HepG2 (cell line): ENCODE measurements at regions not wholly inside any gene's neighbourhood (a gene's known extent, or its start where the extent isn't known, plus 50 kb on each side); places are given as distances from the start of the nearest gene placed in this dataset.

Experiments used
- ATAC-seq: fragments of 200-7000 bp; cut with Tn5 transposase; 3 replicates; pipeline ENCODE4 v1.9.1; 2020; ENCODE audit warnings: mild to moderate bottlenecking, moderate library complexity
- BruUV-seq: library from RNA; stranded (reverse); fragments of 400-500 nt; replicated peaks from 2 replicates; lab custom pipeline; 2021; lab: Mats Ljungman, UMichigan
- CTCF ChIA-PET: fragments of 300-600 bp; formaldehyde crosslinking; extraction: SDS; loops from one replicate; lab custom pipeline; 2021; ENCODE audit warnings: low total read pairs, inconsistent platforms, low intra/inter-chr PET ratio; lab: Yijun Ruan, JAX
- POLR2A ChIA-PET: fragments of 350-600 bp; sonication (Branson Sonifier 250); formaldehyde crosslinking; loops from one replicate; lab custom pipeline; 2020; ENCODE audit warnings: antibody characterized with exemption, inconsistent platforms; lab: Yijun Ruan, JAX
- DNase-seq: peaks from one replicate; pipeline ENCODE4 v3.0.0-alpha.2; 2015; ENCODE audit warnings: low spot score
- FAIRE-seq: peaks from 3 replicates; lab custom pipeline; 2011; peaks lifted over from hg19 to GRCh38; lab: Jason Lieb, UNC
- H2AFZ ChIP-seq: one replicate; pipeline ENCODE4 v1.6.1; 2011; ENCODE audit warnings: low read length, inconsistent platforms
- H3K27ac ChIP-seq: fragments of 300-600 bp; 3 replicates; pipeline ENCODE4 v1.8.0; 2011; ENCODE audit warnings: mixed run types, mild to moderate bottlenecking, mixed read lengths, low read length, inconsistent platforms; ENCODE audit not compliant: insufficient read depth; ENCODE audit errors: extremely low read length
- H3K27me3 ChIP-seq, 2 experiments: fragments of 200-600 bp in 1 of 2; 2 replicates in 1 of 2; 3 replicates in 1 of 2; pipeline versions ENCODE4 v1.6.0 to v1.8.0; 2011; ENCODE audit warnings: low read length in 2 of 2, mild to moderate bottlenecking in 2 of 2, moderate library complexity in 2 of 2, inconsistent platforms in 1 of 2; ENCODE audit not compliant: insufficient read depth in 2 of 2, control insufficient read depth in 1 of 2
- H3K36me3 ChIP-seq, 2 experiments: fragments of 200-600 bp in 1 of 2; replicated peaks in 1 of 2; 2 replicates in 1 of 2; 3 replicates in 1 of 2; pipeline versions ENCODE4 v1.5.1 to v1.8.0; 2011; ENCODE audit warnings: low read length in 2 of 2, inconsistent platforms in 1 of 2; ENCODE audit not compliant: insufficient read depth in 2 of 2, control insufficient read depth in 1 of 2
- H3K4me1 ChIP-seq: 2 replicates; pipeline ENCODE4 v1.5.1; 2012; ENCODE audit warnings: low read length, inconsistent platforms; ENCODE audit not compliant: insufficient read depth
- H3K4me2 ChIP-seq: 2 replicates; pipeline ENCODE4 v1.6.0; 2011; ENCODE audit warnings: low read depth, low read length, inconsistent platforms
- H3K4me3 ChIP-seq, 3 experiments: fragments of 200-600 bp in 1 of 3; sonication (generic), shearing (Covaris generic) in 1 of 3; replicated peaks in 1 of 3; 2 replicates each; pipeline ENCODE4 v1.5.1; 2011 to 2016; ENCODE audit warnings: low read length in 3 of 3, inconsistent platforms in 2 of 3, low read depth in 2 of 3, mild to moderate bottlenecking in 2 of 3, control low read depth in 1 of 3, mixed read lengths in 1 of 3; ENCODE audit not compliant: insufficient read depth in 1 of 3
- H3K79me2 ChIP-seq: one replicate; pipeline ENCODE4 v1.6.1; 2011; ENCODE audit warnings: low read length, inconsistent platforms; ENCODE audit not compliant: insufficient read depth
- H3K9ac ChIP-seq: 2 replicates; pipeline ENCODE4 v1.6.0; 2011; ENCODE audit warnings: mild to moderate bottlenecking, low read depth, low read length, inconsistent platforms; ENCODE audit not compliant: insufficient read depth
- H3K9me3 ChIP-seq: 2 replicates; pipeline ENCODE4 v1.5.1; 2012; ENCODE audit warnings: mild to moderate bottlenecking, low read length
- H4K20me1 ChIP-seq: 2 replicates; pipeline ENCODE4 v1.6.0; 2011; ENCODE audit warnings: inconsistent platforms, mild to moderate bottlenecking, low read length, moderate library complexity; ENCODE audit not compliant: insufficient read depth
- ADNP ChIP-seq: sonication (generic); formaldehyde crosslinking; IDR thresholded peaks from 2 replicates; pipeline ENCODE4 v1.4.0; 2020; ENCODE audit warnings: missing genetic modification reagents
- FOXO1 ChIP-seq: sonication (generic); formaldehyde crosslinking; IDR thresholded peaks from 2 replicates; pipeline ENCODE4 v1.4.0; 2020; ENCODE audit warnings: missing genetic modification reagents
- GLI4 ChIP-seq: sonication (generic); formaldehyde crosslinking; IDR thresholded peaks from 2 replicates; pipeline ENCODE4 v1.5.1; 2020; ENCODE audit warnings: missing genetic modification reagents, mild to moderate bottlenecking, moderate library complexity, borderline replicate concordance
- HOXD1 ChIP-seq: sonication (generic); formaldehyde crosslinking; IDR thresholded peaks from 2 replicates; pipeline ENCODE4 v1.5.0; 2020; ENCODE audit warnings: missing genetic modification reagents
- MNT ChIP-seq: fragments of 450-650 bp; IDR thresholded peaks from 2 replicates; pipeline ENCODE4 v1.6.1; 2016
- MXD3 ChIP-seq: IDR thresholded peaks from 2 replicates; pipeline ENCODE4 v1.6.1; 2016; ENCODE audit warnings: mild to moderate bottlenecking, missing biosample characterization, missing genetic modification reagents
- PLRG1 ChIP-seq: fragments of 450-650 bp; conservative IDR thresholded peaks from 2 replicates; pipeline ENCODE4 v1.6.1; 2016
- SAP130 ChIP-seq: IDR thresholded peaks from 2 replicates; pipeline ENCODE4 v1.6.1; 2016; ENCODE audit warnings: low read depth
- SRY ChIP-seq: sonication (generic); formaldehyde crosslinking; IDR thresholded peaks from 2 replicates; pipeline ENCODE4 v1.8.0; 2022; ENCODE audit warnings: mild to moderate bottlenecking, missing genetic modification reagents
- SSRP1 ChIP-seq: IDR thresholded peaks from 2 replicates; pipeline ENCODE4 v1.6.1; 2016; ENCODE audit warnings: control low read depth
- STAT6 ChIP-seq: sonication (generic); formaldehyde crosslinking; IDR thresholded peaks from 2 replicates; pipeline ENCODE4 v1.4.0; 2020; ENCODE audit warnings: missing genetic modification reagents, mild to moderate bottlenecking, borderline replicate concordance
- YEATS2 ChIP-seq: sonication (generic); formaldehyde crosslinking; IDR thresholded peaks from 2 replicates; pipeline ENCODE4 v1.4.0; 2020; ENCODE audit warnings: missing genetic modification reagents, borderline replicate concordance
- YEATS4 ChIP-seq: sonication (generic); formaldehyde crosslinking; IDR thresholded peaks from 2 replicates; pipeline ENCODE4 v1.4.0; 2020; ENCODE audit warnings: missing genetic modification reagents, borderline replicate concordance
- ZBTB49 ChIP-seq: sonication (generic); formaldehyde crosslinking; IDR thresholded peaks from 2 replicates; pipeline ENCODE4 v1.4.0; 2020; ENCODE audit warnings: missing genetic modification reagents, borderline replicate concordance
- ZNF101 ChIP-seq: sonication (generic); formaldehyde crosslinking; IDR thresholded peaks from 2 replicates; pipeline ENCODE4 v1.4.0; 2020; ENCODE audit warnings: mild to moderate bottlenecking, low read depth, missing genetic modification reagents, borderline replicate concordance
- ZNF850 ChIP-seq: sonication (generic); formaldehyde crosslinking; conservative IDR thresholded peaks from 2 replicates; pipeline ENCODE4 v1.9.0; 2021; ENCODE audit warnings: mild to moderate bottlenecking, missing genetic modification reagents
- ZSCAN22 ChIP-seq: sonication (generic); formaldehyde crosslinking; IDR thresholded peaks from 2 replicates; pipeline ENCODE4 v1.4.0; 2020; ENCODE audit warnings: mild to moderate bottlenecking, missing genetic modification reagents
- ZSCAN9 ChIP-seq: IDR thresholded peaks from 2 replicates; pipeline ENCODE4 v1.6.1; 2016; ENCODE audit warnings: borderline replicate concordance
- ZZZ3 ChIP-seq: sonication (generic); formaldehyde crosslinking; IDR thresholded peaks from 2 replicates; pipeline ENCODE4 v1.4.0; 2020; ENCODE audit warnings: missing genetic modification reagents, mild to moderate bottlenecking, borderline replicate concordance
- WGBS: methylation state at CpG from one replicate; pipeline ENCODE4 v1.1.6; 2017; ENCODE audit warnings: low lambda C conversion rate; 5-methylcytosine and 5-hydroxymethylcytosine counted together
- in situ Hi-C: cut with HindIII; loops from 2 replicates; pipeline ENCODE4 v1.10.0; 2017; ENCODE audit warnings: low pct_unique_long_range_greater_than_20kb; ENCODE audit not compliant: extremely low pct_ligation_motif_present
- intact Hi-C: fragments of 100-400 bp; cut with micrococcal nuclease; formaldehyde crosslinking; loops from one replicate; pipeline ENCODE4 v1.10.0; 2022; ENCODE audit not compliant: unreplicated experiment

GRCh38 chr11:25449091-25449490 is 882.8 kb upstream of the ANO3 start (continued):
- TF ChIP-seq ZSCAN9, result no peak
- no peak for TF ChIP-seq ZNF101
- TF ChIP-seq ZBTB49 (CRISPR knock-in tag), result no peak
- no peak for TF ChIP-seq SAP130
- no peak for TF ChIP-seq YEATS2 (CRISPR knock-in tag)
- no peak for TF ChIP-seq ZZZ3
- no peak for TF ChIP-seq PLRG1
- no peak for TF ChIP-seq GLI4
- TF ChIP-seq ZNF850 (CRISPR knock-in tag), result no peak
- TF ChIP-seq SSRP1 (CRISPR knock-in tag), result no peak
- TF ChIP-seq FOXO1 (CRISPR knock-in tag), result no peak
- no peak for TF ChIP-seq SRY (CRISPR knock-in tag)
- TF ChIP-seq, all 625 proteins: peak for 0

GRCh38 chr11:25453471-25453870 is 878.5 kb upstream of the ANO3 start:
- DNase-seq (no peak), ATAC-seq (no peak), FAIRE-seq (no peak)
- ChIA-PET CTCF (no interaction called here), POLR2A (no interaction called here)
- H3K9ac ChIP-seq, result no peak overlapping the region
- peak; percentile 40; the same call in 1 of the 2 replicates for TF ChIP-seq MNT
- TF ChIP-seq MXD3 (CRISPR knock-in tag), result no peak
- no peak for TF ChIP-seq ZSCAN22 (CRISPR knock-in tag)
- no peak for TF ChIP-seq ADNP (CRISPR knock-in tag)
- no peak for TF ChIP-seq HOXD1 (CRISPR knock-in tag)
- no peak for TF ChIP-seq YEATS4
- TF ChIP-seq STAT6 (CRISPR knock-in tag), result no peak
- BruUV-seq, result no TSS peak
- H3K9me3 ChIP-seq, result no peaks in the 10 kb centered on the region
- H3K27ac ChIP-seq, result no peak overlapping the region
- intact Hi-C loops (no loop called here), in situ Hi-C loops (no loop called here)
- no peak overlapping the region for H3K4me2 ChIP-seq
- no peak overlapping the region for H3K4me3 ChIP-seq
- H3K27me3 ChIP-seq, result no peaks in the 10 kb centered on the region
- no peak overlapping the region for H2AFZ ChIP-seq
- H3K36me3 ChIP-seq, result no peaks in the 10 kb centered on the region
- no peaks in the 10 kb centered on the region for H3K79me2 ChIP-seq
- no peaks in the 10 kb centered on the region for H4K20me1 ChIP-seq
- H3K4me1 ChIP-seq, result no peaks in the 10 kb centered on the region
- WGBS, result 62% methylated on average over 8 of the region's 8 CpGs
